Esophagus (tissue), 2 donors: ENCODE measurements at regions not wholly inside any gene's neighbourhood (a gene's known extent, or its start where the extent isn't known, plus 50 kb on each side); places are given as distances from the start of the nearest gene placed in this dataset.
"Not testable (repeated sequence)": the region's sequence is repeated elsewhere in the genome, so short reads cannot be mapped to it uniquely, and the experiment has no call there.

Source experiments
- H3K27ac ChIP-seq, 2 donors: one replicate each; pipeline ENCODE4 v1.5.1; 2013; ENCODE audit warnings: low read depth in 2 of 2, mild to moderate bottlenecking in 2 of 2, inconsistent platforms in 1 of 2, low read length in 1 of 2, moderate library complexity in 1 of 2
- H3K27me3 ChIP-seq, 2 donors: one replicate each; pipeline ENCODE4 v1.6.1; 2013; ENCODE audit warnings: low read length in 2 of 2, control low read depth in 1 of 2, mild to moderate bottlenecking in 1 of 2; ENCODE audit not compliant: insufficient read depth in 2 of 2, control insufficient read depth in 1 of 2
- H3K36me3 ChIP-seq, 2 donors: one replicate each; pipeline ENCODE4 v1.6.1; 2013; ENCODE audit warnings: low read length in 1 of 2; ENCODE audit not compliant: control insufficient read depth in 2 of 2, insufficient read depth in 2 of 2
- H3K4me1 ChIP-seq, 2 donors: one replicate each; pipeline ENCODE4 v1.6.1; 2013; ENCODE audit warnings: low read length in 1 of 2; ENCODE audit not compliant: control insufficient read depth in 2 of 2, insufficient read depth in 2 of 2
- H3K4me3 ChIP-seq, 2 donors: one replicate each; pipeline ENCODE4 v1.5.1; 2013; ENCODE audit warnings: low read length in 2 of 2, mild to moderate bottlenecking in 2 of 2, low read depth in 1 of 2, moderate library complexity in 1 of 2
- H3K9me3 ChIP-seq, 2 donors: one replicate each; pipeline ENCODE4 v1.6.1; 2013; ENCODE audit warnings: mild to moderate bottlenecking in 2 of 2, low read depth in 1 of 2, low read length in 1 of 2, moderate library complexity in 1 of 2; ENCODE audit not compliant: control insufficient read depth in 2 of 2, insufficient read depth in 1 of 2
- WGBS, 2 donors: extraction: QIAGEN DNeasy Blood & Tissue Kit; methylation state at CpG; one replicate each; pipeline ENCODE4 v1.1.7; 2013; 5-methylcytosine and 5-hydroxymethylcytosine counted together
- donor health status: healthy with polysubstance abuse.
- donor health status: Bipolar disorder and iron deficiency.

DNA sequence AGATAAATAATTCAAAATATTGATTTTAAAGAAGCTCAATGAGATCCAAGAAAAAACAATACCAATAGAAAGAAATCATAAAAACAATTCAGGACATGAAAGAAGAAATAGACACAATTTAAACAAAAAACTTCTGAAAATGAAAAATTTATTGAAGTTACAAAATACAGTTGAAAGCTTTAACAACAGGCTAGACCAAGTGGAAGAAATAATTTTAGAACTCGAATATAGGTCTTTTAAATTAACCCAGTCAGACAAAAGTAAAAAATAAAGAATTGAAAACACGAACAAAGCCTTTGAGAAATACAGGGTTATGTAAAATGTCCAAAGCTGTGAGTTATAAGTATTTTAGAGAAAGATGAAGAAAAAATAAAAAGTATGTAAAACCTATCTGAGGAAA is 152.4 kb upstream of the SMIM30 start:
- peaks cover 4 to 6% of the 10 kb centered on the region in 2 donors for H3K9me3 ChIP-seq
- WGBS, 2 donors: 88% methylated on average over 2 of the region's 2 CpGs

DNA sequence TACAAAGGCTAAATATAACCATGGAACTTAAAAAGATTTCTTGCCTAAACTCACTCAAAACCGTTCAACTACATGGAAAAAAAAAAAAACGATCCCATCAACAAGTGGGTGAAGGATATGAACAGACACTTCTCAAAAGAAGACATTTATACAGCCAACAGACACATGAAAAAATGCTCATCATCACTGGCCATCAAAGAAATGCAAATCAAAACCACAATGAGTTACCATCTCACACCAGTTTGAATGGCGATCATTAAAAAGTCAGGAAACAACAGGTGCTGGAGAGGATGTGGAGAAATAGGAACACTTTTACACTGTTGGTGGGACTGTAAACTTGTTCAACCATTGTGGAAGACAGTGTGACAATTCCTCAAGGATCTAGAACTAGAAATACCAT is 151.2 kb upstream of the SMIM30 start:
- WGBS, 2 donors: 91 to 92% methylated on average over 3 of the region's 3 CpGs
- not testable (repeated sequence) for H3K36me3 ChIP-seq, H3K27ac ChIP-seq, H3K9me3 ChIP-seq, H3K27me3 ChIP-seq, H3K4me3 ChIP-seq, H3K4me1 ChIP-seq

More for the DNA sequence above, 152.4 kb upstream of the SMIM30 start:
- Histone ChIP-seq H3K4me3 (no peak overlapping the region), H3K4me1 (no peaks in the 10 kb centered on the region), H3K36me3 (no peaks in the 10 kb centered on the region), H3K27ac (no peak overlapping the region), H3K27me3 (no peaks in the 10 kb centered on the region)

DNA sequence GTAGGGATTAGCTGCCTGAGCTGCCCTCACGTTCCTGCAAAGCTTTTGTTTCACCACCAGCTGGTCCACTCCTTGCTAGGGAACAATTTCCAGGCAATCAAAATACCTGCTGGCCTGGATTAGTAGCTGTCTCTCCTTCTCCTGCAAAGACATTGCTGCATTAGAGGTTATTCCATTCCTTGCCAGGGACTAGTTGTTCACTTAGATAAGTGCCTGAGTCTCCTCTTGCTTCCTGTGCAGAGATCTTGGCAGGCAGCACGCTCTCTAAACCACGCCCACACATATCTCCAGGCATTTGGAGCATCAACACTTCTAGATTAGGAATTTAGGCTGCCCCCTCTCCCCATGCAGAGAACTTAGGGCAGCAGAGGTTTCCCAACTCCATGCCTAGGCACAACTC is 150.4 kb upstream of the SMIM30 start:
- Histone ChIP-seq H3K4me1 (no peaks in the 10 kb centered on the region), H3K36me3 (no peaks in the 10 kb centered on the region), H3K4me3 (no peak overlapping the region), H3K9me3 (peaks cover 4 to 6% of the 10 kb centered on the region in 2 donors), H3K27ac (no peak overlapping the region), H3K27me3 (no peaks in the 10 kb centered on the region)
- WGBS, 2 donors: 60 to 68% methylated on average over 3 of the region's 3 CpGs

DNA sequence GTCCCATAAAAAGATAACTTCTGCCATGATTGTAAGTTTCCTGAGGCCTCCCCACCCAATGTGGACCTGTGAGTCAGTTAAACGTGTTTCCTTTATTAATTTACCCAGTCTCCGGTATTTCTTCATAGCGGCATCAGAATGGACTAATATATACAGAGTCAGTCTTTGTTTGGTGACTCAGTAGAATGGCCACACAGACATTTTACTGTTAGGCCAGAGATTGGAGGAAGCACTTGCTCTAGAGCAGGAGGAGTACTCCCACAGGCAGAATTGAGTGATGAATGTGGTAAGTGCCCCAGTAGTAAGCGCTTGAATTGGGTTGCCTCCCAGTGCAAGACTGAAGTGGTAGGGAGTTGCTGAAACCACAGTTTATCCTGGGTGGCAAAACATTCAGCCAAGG is 149.5 kb upstream of the SMIM30 start:
- H3K27me3 ChIP-seq: no peaks in the 10 kb centered on the region
- H3K4me3 ChIP-seq: no peak overlapping the region
- H3K4me1 ChIP-seq: no peaks in the 10 kb centered on the region
- no peaks in the 10 kb centered on the region for H3K36me3 ChIP-seq
- no peak overlapping the region for H3K27ac ChIP-seq
- WGBS, 2 donors: 92 to 93% methylated on average over 4 of the region's 4 CpGs
- H3K9me3 ChIP-seq: peaks cover 4 to 6% of the 10 kb centered on the region in 2 donors

DNA sequence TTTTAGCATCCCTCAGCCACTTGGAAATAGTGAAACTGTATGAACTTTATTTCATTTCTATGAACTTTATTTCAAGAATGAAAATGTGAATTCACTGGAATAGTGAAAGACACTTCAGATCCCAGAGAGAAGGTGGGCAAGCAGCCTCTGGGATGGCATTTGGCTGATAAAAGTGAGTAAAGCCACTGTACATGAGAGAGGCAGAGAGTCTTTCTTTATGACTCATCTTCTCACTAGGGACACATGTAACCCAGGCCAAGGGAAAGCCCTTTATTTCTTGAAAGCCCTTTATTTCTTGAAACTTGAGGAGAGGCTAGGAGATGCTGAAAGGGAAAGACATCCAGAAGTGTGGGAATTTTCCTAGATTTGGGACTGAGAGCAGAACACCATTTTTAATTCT is 148.9 kb upstream of the SMIM30 start:
- H3K9me3 ChIP-seq: peaks cover 0 to 6% of the 10 kb centered on the region in 2 donors
- H3K36me3 ChIP-seq: no peaks in the 10 kb centered on the region
- no peaks in the 10 kb centered on the region for H3K4me1 ChIP-seq
- H3K4me3 ChIP-seq: no peak overlapping the region
- H3K27ac ChIP-seq: no peak overlapping the region
- no peaks in the 10 kb centered on the region for H3K27me3 ChIP-seq

DNA sequence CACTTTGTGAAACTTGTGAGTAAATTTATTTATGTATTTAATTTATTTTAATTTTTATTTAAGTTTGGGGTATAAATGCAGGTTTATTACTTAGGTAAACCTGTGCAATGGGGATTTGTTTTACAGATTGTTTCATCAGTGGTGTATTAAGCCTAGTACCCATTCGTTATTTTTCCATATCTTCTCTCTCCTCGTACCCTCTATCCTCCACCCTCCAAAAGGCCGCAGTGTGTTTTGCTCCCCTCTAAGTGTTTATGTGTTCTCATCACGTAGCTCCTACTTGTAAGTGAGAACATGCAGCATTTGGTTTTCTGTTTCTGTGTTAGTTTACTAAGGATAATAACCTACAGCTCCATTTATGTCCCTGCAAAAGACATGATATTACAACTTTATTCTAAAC is 145.4 kb upstream of the SMIM30 start:
- Histone ChIP-seq H3K27ac (no peak overlapping the region), H3K4me3 (no peak overlapping the region), H3K9me3 (peaks cover 0 to 6% of the 10 kb centered on the region in 2 donors), H3K36me3 (no peaks in the 10 kb centered on the region), H3K27me3 (no peaks in the 10 kb centered on the region), H3K4me1 (no peaks in the 10 kb centered on the region)
- WGBS, 2 donors: 78 to 85% methylated on average over 4 of the region's 4 CpGs

DNA sequence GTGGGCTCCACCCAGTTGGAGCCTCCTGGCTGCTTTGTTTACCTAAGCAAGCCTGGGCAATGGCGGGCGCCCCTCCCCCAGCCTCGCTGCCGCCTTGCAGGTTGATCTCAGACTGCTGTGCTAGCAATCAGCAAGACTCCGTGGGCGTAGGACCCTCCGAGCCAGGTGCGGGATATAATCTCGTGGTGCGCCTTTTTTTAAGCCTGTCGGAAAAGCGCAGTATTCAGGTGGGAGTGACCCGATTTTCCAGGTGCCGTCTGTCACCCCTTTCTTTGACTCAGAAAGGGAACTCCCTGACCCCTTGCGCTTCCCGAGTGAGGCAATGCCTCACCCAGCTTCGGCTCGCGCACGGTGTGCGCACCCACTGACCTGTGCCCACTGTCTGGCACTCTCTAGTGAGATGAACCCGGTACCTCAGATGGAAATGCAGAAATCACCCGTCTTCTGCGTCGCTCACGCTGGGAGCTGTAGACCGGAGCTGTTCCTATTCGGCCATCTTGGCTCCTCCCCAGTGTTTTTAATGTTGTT is 144.9 kb upstream of the SMIM30 start:
- H3K27ac ChIP-seq, H3K4me1 ChIP-seq, H3K4me3 ChIP-seq, H3K27me3 ChIP-seq, H3K9me3 ChIP-seq, H3K36me3 ChIP-seq: not testable (repeated sequence)
- 92 to 94% methylated on average over 28 of the region's 28 CpGs for WGBS, 2 donors

DNA sequence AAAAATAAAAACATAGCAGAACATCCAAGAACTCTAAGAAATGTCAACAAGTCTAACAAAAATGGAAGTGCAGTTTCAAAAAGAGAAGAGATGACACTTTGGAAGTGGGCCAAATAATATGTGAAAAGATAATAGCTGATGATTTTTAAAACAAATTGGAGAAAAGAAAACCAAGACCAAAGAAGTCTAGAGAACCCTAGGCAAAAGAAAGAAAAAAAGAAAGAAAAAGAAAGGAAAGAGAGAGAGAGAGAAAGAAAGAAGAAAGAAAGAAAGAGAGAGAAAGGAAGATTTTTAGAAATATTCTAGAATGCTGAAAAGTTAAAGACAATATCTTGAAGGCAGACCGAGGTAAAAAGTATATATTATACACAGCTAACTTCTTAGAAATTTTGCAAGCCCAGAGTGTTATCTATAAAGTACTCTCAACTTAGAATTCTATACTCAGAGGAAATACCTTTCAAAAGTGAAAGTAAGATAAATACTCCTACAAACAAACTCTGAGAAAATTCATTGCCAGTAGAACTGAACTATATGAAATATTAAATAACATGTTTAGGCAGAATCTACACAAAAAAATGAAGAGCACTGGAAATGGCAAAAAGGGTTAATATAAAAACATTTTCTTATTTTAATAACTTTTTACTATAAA is 138.7 kb upstream of the SMIM30 start:
- Histone ChIP-seq H3K36me3 (no peaks in the 10 kb centered on the region), H3K9me3 (no peaks in the 10 kb centered on the region), H3K4me1 (no peaks in the 10 kb centered on the region), H3K27me3 (no peaks in the 10 kb centered on the region), H3K27ac (no peak overlapping the region), H3K4me3 (no peak overlapping the region)
- WGBS, 2 donors: 81 to 86% methylated on average over 1 of the region's 1 CpG

DNA sequence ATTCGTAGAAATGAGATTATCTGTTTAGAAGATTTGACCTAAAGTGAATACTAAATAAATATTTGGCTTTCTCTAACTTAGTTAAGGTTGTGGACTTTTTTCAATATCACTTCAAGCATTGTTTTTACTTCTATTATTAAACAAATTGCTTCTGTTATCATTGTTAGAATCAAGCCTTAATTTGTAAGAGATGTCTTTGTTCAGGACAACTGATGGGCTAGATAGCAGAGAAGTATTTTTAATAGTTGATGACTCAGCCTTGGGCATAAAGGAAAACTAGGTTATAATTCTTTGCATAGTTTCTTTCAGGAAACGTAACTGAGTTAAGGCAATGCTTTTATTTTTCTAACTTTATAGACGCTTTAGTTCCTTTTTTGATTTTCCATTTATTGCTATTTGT is 128.8 kb upstream of the SMIM30 start:
- Histone ChIP-seq H3K27me3 (no peaks in the 10 kb centered on the region), H3K4me3 (no peak overlapping the region), H3K36me3 (no peaks in the 10 kb centered on the region), H3K4me1 (no peaks in the 10 kb centered on the region), H3K27ac (no peak overlapping the region), H3K9me3 (no peaks in the 10 kb centered on the region)
- 63 to 69% methylated on average over 3 of the region's 3 CpGs for WGBS, 2 donors

DNA sequence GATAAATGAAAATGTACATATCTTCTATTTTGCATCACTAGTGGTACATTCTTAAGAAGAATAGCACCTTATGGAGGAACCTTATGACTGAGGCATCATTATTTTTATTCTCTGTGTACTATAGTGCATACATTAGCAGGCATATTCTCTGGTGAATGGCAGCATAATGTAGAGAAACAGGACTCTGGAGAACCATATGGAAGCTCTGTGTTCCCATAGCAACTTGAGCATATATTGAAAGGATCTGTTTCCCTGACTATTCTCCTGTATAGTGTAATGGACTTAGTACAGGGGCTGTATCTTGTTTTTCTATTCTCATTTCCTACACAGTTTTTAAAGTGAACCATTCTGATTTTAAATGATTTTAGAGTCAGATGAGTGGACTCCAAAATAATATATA is 128.4 kb upstream of the SMIM30 start:
- Histone ChIP-seq H3K27me3 (no peaks in the 10 kb centered on the region), H3K27ac (no peak overlapping the region), H3K9me3 (no peaks in the 10 kb centered on the region), H3K4me1 (no peaks in the 10 kb centered on the region), H3K36me3 (no peaks in the 10 kb centered on the region), H3K4me3 (no peak overlapping the region)
